ENCODE measurements at regions not wholly inside any gene's neighbourhood (a gene's known extent, or its start where the extent isn't known, plus 50 kb on each side); places are given as distances from the start of the nearest gene placed in this dataset.

DNA sequence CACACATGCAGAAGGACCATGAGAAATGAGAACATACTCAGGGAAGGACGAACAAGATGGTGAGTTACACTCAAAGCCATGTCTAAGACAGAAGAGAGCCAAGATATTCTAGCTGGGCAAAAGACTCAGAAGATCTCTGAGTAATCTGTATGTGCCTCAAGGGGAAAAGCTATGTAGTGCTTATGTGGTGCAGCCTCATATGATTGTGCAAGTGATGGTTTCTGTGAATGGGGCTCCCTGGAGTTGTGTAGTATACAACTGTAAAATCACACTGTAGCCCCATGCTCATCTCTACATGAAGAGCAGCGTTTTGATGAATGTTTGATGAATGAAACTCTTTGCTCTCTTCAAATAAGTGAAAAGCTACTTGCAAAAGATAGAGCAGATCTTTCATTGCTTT is 57.5 kb downstream of the OSR1 start:
- H3K4me3 ChIP-seq, result no peak overlapping the region
- no peak for DNase-seq
- intact Hi-C loops (cut with DNase I; ENCODE audit: low total_unique reads) (no loop called here), in situ Hi-C loops (cut with MboI; ENCODE audit: low sequenced_read_pairs in 4 of 4) (no loop called here)
- H3K27me3 ChIP-seq, result no peaks in the 10 kb centered on the region
- H3K27ac ChIP-seq, result no peak overlapping the region
- no peak for ATAC-seq
- no peak for TF ChIP-seq POLR2A (IDR thresholded peaks at IDR 0.05)
- TF ChIP-seq, protein P1, sequence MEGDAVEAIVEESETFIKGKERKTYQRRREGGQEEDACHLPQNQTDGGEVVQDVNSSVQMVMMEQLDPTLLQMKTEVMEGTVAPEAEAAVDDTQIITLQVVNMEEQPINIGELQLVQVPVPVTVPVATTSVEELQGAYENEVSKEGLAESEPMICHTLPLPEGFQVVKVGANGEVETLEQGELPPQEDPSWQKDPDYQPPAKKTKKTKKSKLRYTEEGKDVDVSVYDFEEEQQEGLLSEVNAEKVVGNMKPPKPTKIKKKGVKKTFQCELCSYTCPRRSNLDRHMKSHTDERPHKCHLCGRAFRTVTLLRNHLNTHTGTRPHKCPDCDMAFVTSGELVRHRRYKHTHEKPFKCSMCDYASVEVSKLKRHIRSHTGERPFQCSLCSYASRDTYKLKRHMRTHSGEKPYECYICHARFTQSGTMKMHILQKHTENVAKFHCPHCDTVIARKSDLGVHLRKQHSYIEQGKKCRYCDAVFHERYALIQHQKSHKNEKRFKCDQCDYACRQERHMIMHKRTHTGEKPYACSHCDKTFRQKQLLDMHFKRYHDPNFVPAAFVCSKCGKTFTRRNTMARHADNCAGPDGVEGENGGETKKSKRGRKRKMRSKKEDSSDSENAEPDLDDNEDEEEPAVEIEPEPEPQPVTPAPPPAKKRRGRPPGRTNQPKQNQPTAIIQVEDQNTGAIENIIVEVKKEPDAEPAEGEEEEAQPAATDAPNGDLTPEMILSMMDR (IDR thresholded peaks at IDR 0.05 in 4 of 5, conservative IDR thresholded peaks at IDR 0.05 in 1 of 5), result no peak
- no peaks in the 10 kb centered on the region for H3K4me1 ChIP-seq
- no peaks in the 10 kb centered on the region for H3K36me3 ChIP-seq
- no peaks in the 10 kb centered on the region for H3K9me3 ChIP-seq

DNA sequence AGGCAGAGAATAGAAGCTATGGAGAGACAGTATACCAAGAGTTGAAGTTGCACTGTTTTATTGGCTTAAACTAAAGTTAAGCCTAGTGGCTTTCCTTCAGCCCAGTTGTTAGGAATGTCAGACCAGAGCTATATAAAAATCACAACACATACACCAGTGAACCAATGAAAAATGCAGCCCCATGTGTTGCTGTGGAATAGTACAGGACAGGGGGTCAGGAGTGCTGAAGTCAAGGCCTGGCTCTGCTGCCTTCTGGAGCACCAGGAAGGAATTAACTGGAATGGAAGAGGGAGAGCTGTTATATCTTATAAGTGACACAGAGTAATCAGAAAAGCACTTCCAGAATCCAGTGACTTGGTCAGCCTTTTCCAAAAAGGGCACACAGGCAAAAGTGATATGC is 58.9 kb downstream of the OSR1 start:
- in situ Hi-C loops (cut with MboI; ENCODE audit: low sequenced_read_pairs in 4 of 4), result no loop called here
- no peak overlapping the region for H3K27ac ChIP-seq
- TF ChIP-seq, protein P1 (IDR thresholded peaks at IDR 0.05 in 4 of 5, conservative IDR thresholded peaks at IDR 0.05 in 1 of 5), result no peak
- TF ChIP-seq POLR2A (IDR thresholded peaks at IDR 0.05), result no peak
- H3K36me3 ChIP-seq, result no peaks in the 10 kb centered on the region
- no peaks in the 10 kb centered on the region for H3K27me3 ChIP-seq
- ATAC-seq (no peak), DNase-seq (no peak)
- no peak overlapping the region for H3K4me3 ChIP-seq
- H3K4me1 ChIP-seq, result no peaks in the 10 kb centered on the region
- no peaks in the 10 kb centered on the region for H3K9me3 ChIP-seq
- intact Hi-C loops (cut with DNase I; ENCODE audit: low total_unique reads), result no loop called here

DNA sequence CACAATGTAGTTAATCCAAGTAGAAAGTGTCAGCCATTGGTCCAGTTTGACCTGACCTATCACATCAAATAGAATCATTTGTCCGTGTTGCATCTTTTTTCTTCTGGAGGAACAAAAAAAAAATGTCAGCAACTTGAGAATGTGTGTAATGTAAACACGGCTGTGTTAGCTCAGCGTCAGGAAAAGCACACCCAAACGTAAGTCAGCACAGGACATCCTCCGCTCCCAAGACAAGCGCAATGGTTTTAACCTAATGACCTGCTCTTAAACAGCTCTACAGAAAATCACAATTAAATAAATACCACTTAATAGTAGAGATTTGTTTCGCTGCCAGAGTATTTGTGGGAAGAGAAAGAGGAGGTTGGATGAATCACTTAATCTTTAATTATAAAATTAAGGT is 59.4 kb downstream of the OSR1 start:
- TF ChIP-seq, protein P1 (IDR thresholded peaks at IDR 0.05 in 4 of 5, conservative IDR thresholded peaks at IDR 0.05 in 1 of 5), result no peak
- no peak for TF ChIP-seq POLR2A (IDR thresholded peaks at IDR 0.05)
- DNase-seq (no peak), ATAC-seq (no peak)
- Histone ChIP-seq H3K4me1 (no peaks in the 10 kb centered on the region), H3K36me3 (no peaks in the 10 kb centered on the region), H3K4me3 (no peak overlapping the region), H3K27ac (no peak overlapping the region), H3K9me3 (no peaks in the 10 kb centered on the region), H3K27me3 (no peaks in the 10 kb centered on the region)
- intact Hi-C loops (cut with DNase I; ENCODE audit: low total_unique reads) (no loop called here), in situ Hi-C loops (cut with MboI; ENCODE audit: low sequenced_read_pairs in 4 of 4) (no loop called here)

DNA sequence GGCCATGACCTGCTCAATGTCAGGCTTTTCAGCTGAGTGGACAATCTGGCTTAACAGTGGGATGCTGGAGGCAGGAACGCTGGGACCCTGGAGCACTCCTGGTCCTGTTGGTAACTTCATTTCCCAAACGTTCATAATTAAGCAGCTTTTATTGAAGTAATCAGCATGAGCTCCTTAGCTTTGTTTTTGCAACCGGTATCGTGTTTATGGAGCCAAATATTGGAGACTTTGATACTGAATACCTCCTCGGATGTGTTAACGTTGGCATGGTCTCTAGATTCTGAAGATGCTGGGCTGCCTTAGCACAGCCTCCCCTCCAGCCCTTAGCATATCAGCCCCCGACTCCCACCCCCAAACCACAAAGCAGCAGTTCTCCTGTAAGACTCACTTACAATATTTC is 60.7 kb downstream of the OSR1 start:
- no peaks in the 10 kb centered on the region for H3K9me3 ChIP-seq
- no peak for DNase-seq
- no peaks in the 10 kb centered on the region for H3K27me3 ChIP-seq
- intact Hi-C loops (cut with DNase I; ENCODE audit: low total_unique reads) (no loop called here), in situ Hi-C loops (cut with MboI; ENCODE audit: low sequenced_read_pairs in 4 of 4) (no loop called here)
- no peaks in the 10 kb centered on the region for H3K36me3 ChIP-seq
- TF ChIP-seq, protein P1 (IDR thresholded peaks at IDR 0.05 in 4 of 5, conservative IDR thresholded peaks at IDR 0.05 in 1 of 5), result no peak
- no peak overlapping the region for H3K4me3 ChIP-seq
- H3K4me1 ChIP-seq, result no peaks in the 10 kb centered on the region
- H3K27ac ChIP-seq, result no peak overlapping the region
- no peak for ATAC-seq

DNA sequence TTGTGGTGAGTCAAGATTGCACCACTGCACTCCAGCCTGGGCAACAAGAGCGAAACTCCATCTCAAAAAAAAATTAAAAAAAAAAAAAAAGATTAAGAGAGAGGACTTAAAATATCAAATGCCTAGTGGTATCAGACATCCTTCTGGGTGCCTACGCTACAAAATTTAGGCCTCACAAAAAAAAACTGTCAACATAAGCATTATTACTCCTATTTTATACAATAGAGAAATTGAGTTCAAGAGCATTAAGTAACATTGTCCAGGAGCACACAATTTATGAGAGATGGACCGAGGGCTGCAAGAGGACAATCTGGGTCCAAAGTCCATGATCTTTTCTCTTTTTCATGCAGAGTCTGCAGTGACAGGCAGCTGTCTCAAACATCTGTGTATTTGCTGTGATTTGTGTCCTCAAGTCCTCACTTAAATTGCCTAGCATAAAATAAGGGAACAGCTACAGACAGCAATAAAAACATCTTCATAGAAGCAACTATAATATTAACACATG is 62.4 kb downstream of the OSR1 start:
- in situ Hi-C loops (cut with MboI; ENCODE audit: low sequenced_read_pairs in 4 of 4) (no loop called here), intact Hi-C loops (cut with DNase I; ENCODE audit: low total_unique reads) (no loop called here)
- Histone ChIP-seq H3K36me3 (no peaks in the 10 kb centered on the region), H3K9me3 (no peaks in the 10 kb centered on the region), H3K4me3 (no peak overlapping the region), H3K4me1 (peaks cover 6 to 8% of the 10 kb centered on the region in 2 donors), H3K27ac (no peak overlapping the region), H3K27me3 (no peaks in the 10 kb centered on the region)
- ATAC-seq (no peak), DNase-seq (no peak)
- TF ChIP-seq, protein P1 (IDR thresholded peaks at IDR 0.05 in 4 of 5, conservative IDR thresholded peaks at IDR 0.05 in 1 of 5), result no peak
- TF ChIP-seq POLR2A (IDR thresholded peaks at IDR 0.05), result no peak
